Activated naive CD4-positive, alpha-beta T cell treated with anti-CD3 and anti-CD28 coated beads, Interleukin-2, amount 50 U/mL, for 72 hours (primary cell): ENCODE measurements at regions not wholly inside any gene's neighbourhood (a gene's known extent, or its start where the extent isn't known, plus 50 kb on each side); places are given as distances from the start of the nearest gene placed in this dataset.

Experiments
- ATAC-seq, 2 donors: fragments of 150-1000 bp; cut with Tn5 transposase; 2 replicates each; pipeline ENCODE4 v1.10.0; 2021; ENCODE audit warnings: mild to moderate bottlenecking in 2 of 2, moderate library complexity in 2 of 2
- DNase-seq, 2 donors: peaks; one replicate each; pipeline ENCODE4 v3.0.0; 2021 to 2022; ENCODE audit warnings: low spot score in 2 of 2
- H3K27ac Mint-ChIP-seq, 2 donors: one replicate each; pipeline ENCODE4 v1.8.0; 2022; ENCODE audit warnings: mild to moderate bottlenecking in 2 of 2, mixed read lengths in 2 of 2
- H3K36me3 Mint-ChIP-seq, 2 donors: one replicate each; pipeline ENCODE4 v1.8.0; 2022; ENCODE audit warnings: mixed read lengths in 2 of 2
- H3K9me3 Mint-ChIP-seq, 2 donors: one replicate each; pipeline ENCODE4 v1.8.0; 2022; ENCODE audit warnings: mixed read lengths in 2 of 2

GRCh38 chr5:166823360-166823759 is 1468.1 kb upstream of the WWC1 start:
- DNase-seq (no peak), ATAC-seq (no peak)
- Mint-ChIP-seq H3K9me3 (peaks cover 14 to 15% of the 10 kb centered on the region in 2 donors), H3K27ac (no peak overlapping the region), H3K36me3 (peaks cover 0 to 4% of the 10 kb centered on the region in 2 donors)

GRCh38 chr5:166834246-166834645 is 1457.2 kb upstream of the WWC1 start:
- no peak for ATAC-seq
- peaks cover 8 to 23% of the 10 kb centered on the region in 2 donors for H3K9me3 Mint-ChIP-seq
- no peak overlapping the region for H3K27ac Mint-ChIP-seq
- H3K36me3 Mint-ChIP-seq: no peaks in the 10 kb centered on the region
- no peak for DNase-seq

GRCh38 chr5:166845044-166845443 is 1446.4 kb upstream of the WWC1 start:
- H3K9me3 Mint-ChIP-seq: peaks cover 30 to 34% of the 10 kb centered on the region in 2 donors

GRCh38 chr5:166856791-166857190 is 1434.7 kb upstream of the WWC1 start:
- DNase-seq: no peak
- Mint-ChIP-seq H3K27ac (no peak overlapping the region), H3K36me3 (no peaks in the 10 kb centered on the region), H3K9me3 (peaks cover 24 to 27% of the 10 kb centered on the region in 2 donors)
- no peak for ATAC-seq

More at GRCh38 chr5:166845044-166845443, 1446.4 kb upstream of the WWC1 start:
- Mint-ChIP-seq H3K27ac (no peak overlapping the region), H3K36me3 (no peaks in the 10 kb centered on the region)
- no peak for ATAC-seq
- DNase-seq: no peak

- H3K9me3 Mint-ChIP-seq: peaks cover 24 to 32% of the 10 kb centered on the region in 2 donors
- DNase-seq (no peak), ATAC-seq (no peak)
- peaks cover 0 to 8% of the 10 kb centered on the region in 2 donors for H3K36me3 Mint-ChIP-seq
- H3K27ac Mint-ChIP-seq: no peak overlapping the region
Observed at GRCh38 chr5:166860426-166860825, 1431.0 kb upstream of the WWC1 start.

- H3K9me3 Mint-ChIP-seq: peaks cover 24 to 35% of the 10 kb centered on the region in 2 donors
- no peak overlapping the region for H3K27ac Mint-ChIP-seq
- no peak for ATAC-seq
- no peak for DNase-seq
- peaks cover 0 to 8% of the 10 kb centered on the region in 2 donors for H3K36me3 Mint-ChIP-seq
Observed at GRCh38 chr5:166862581-166862980, 1428.9 kb upstream of the WWC1 start.

GRCh38 chr5:166865206-166865605 is 1426.2 kb upstream of the WWC1 start:
- Mint-ChIP-seq H3K36me3 (peaks cover 0 to 8% of the 10 kb centered on the region in 2 donors), H3K27ac (no peak overlapping the region), H3K9me3 (peaks cover 23 to 31% of the 10 kb centered on the region in 2 donors)
- no peak for DNase-seq
- no peak for ATAC-seq

GRCh38 chr5:166880456-166880855 is 1411.0 kb upstream of the WWC1 start:
- Mint-ChIP-seq H3K36me3 (no peaks in the 10 kb centered on the region), H3K9me3 (peaks cover 0 to 15% of the 10 kb centered on the region in 2 donors), H3K27ac (no peak overlapping the region)
- no peak for DNase-seq
- ATAC-seq: no peak

- peaks cover 0 to 15% of the 10 kb centered on the region in 2 donors for H3K9me3 Mint-ChIP-seq
- no peak overlapping the region for H3K27ac Mint-ChIP-seq
- H3K36me3 Mint-ChIP-seq: no peaks in the 10 kb centered on the region
- ATAC-seq (no peak), DNase-seq (no peak)
Observed at GRCh38 chr5:166881802-166882201, 1409.6 kb upstream of the WWC1 start.

GRCh38 chr5:166883016-166883415 is 1408.4 kb upstream of the WWC1 start:
- Mint-ChIP-seq H3K36me3 (no peaks in the 10 kb centered on the region), H3K9me3 (peaks cover 0 to 15% of the 10 kb centered on the region in 2 donors), H3K27ac (no peak overlapping the region)
- ATAC-seq (no peak), DNase-seq (no peak)

GRCh38 chr5:166898166-166898565 is 1393.3 kb upstream of the WWC1 start:
- Mint-ChIP-seq H3K27ac (no peak overlapping the region), H3K9me3 (peaks cover 6 to 13% of the 10 kb centered on the region in 2 donors), H3K36me3 (peaks cover 0 to 9% of the 10 kb centered on the region in 2 donors)
- DNase-seq (no peak), ATAC-seq (no peak)

GRCh38 chr5:166899343-166899742 is 1392.1 kb upstream of the WWC1 start:
- peaks cover 6 to 10% of the 10 kb centered on the region in 2 donors for H3K9me3 Mint-ChIP-seq
- no peak for DNase-seq
- no peak for ATAC-seq
- H3K27ac Mint-ChIP-seq: no peak overlapping the region
- H3K36me3 Mint-ChIP-seq: peaks cover 0 to 9% of the 10 kb centered on the region in 2 donors

GRCh38 chr5:166904571-166904970 is 1386.9 kb upstream of the WWC1 start:
- Mint-ChIP-seq H3K27ac (no peak overlapping the region), H3K9me3 (peaks cover 3 to 8% of the 10 kb centered on the region in 2 donors), H3K36me3 (no peaks in the 10 kb centered on the region)
- ATAC-seq (no peak), DNase-seq (no peak)

GRCh38 chr5:166906991-166907713 is 1384.3 kb upstream of the WWC1 start:
- Mint-ChIP-seq H3K27ac (no peak overlapping the region), H3K9me3 (peaks cover 4 to 8% of the 10 kb centered on the region in 2 donors), H3K36me3 (no peaks in the 10 kb centered on the region)
- DNase-seq: no peak
- no peak for ATAC-seq

GRCh38 chr5:166909040-166909439 is 1382.4 kb upstream of the WWC1 start:
- Mint-ChIP-seq H3K36me3 (no peaks in the 10 kb centered on the region), H3K9me3 (peaks cover 4% of the 10 kb centered on the region in 2 donors), H3K27ac (no peak overlapping the region)
- DNase-seq (no peak), ATAC-seq (no peak)

- no peak for DNase-seq
- Mint-ChIP-seq H3K36me3 (no peaks in the 10 kb centered on the region), H3K27ac (no peak overlapping the region), H3K9me3 (peaks cover 4% of the 10 kb centered on the region in 2 donors)
- ATAC-seq: no peak
Observed at GRCh38 chr5:166909926-166910325, 1381.5 kb upstream of the WWC1 start.

GRCh38 chr5:166910995-166911394 is 1380.5 kb upstream of the WWC1 start:
- Mint-ChIP-seq H3K27ac (no peak overlapping the region), H3K9me3 (peaks cover 4% of the 10 kb centered on the region in 2 donors), H3K36me3 (no peaks in the 10 kb centered on the region)
- DNase-seq (no peak), ATAC-seq (no peak)

GRCh38 chr5:166916021-166916420 is 1375.4 kb upstream of the WWC1 start:
- Mint-ChIP-seq H3K27ac (no peak overlapping the region), H3K9me3 (peaks cover 9 to 11% of the 10 kb centered on the region in 2 donors), H3K36me3 (no peaks in the 10 kb centered on the region)
- ATAC-seq (no peak), DNase-seq (no peak)
